Stimulated activated CD4-positive, alpha-beta T cell treated with anti-CD3 and anti-CD28 coated beads, Interleukin-1b, Interleukin-23, amount 100 ng/mL, for 1 hour (primary cell): ENCODE measurements at regions not wholly inside any gene's neighbourhood (a gene's known extent, or its start where the extent isn't known, plus 50 kb on each side); places are given as distances from the start of the nearest gene placed in this dataset.
"Not testable (repeated sequence)": the region's sequence is repeated elsewhere in the genome, so short reads cannot be mapped to it uniquely, and the experiment has no call there.

ENCODE experiments used
- DNase-seq, 2 donors: peaks; one replicate each; pipeline ENCODE4 v3.0.0-alpha.2; 2020; ENCODE audit warnings: low read depth in 2 of 2

DNA sequence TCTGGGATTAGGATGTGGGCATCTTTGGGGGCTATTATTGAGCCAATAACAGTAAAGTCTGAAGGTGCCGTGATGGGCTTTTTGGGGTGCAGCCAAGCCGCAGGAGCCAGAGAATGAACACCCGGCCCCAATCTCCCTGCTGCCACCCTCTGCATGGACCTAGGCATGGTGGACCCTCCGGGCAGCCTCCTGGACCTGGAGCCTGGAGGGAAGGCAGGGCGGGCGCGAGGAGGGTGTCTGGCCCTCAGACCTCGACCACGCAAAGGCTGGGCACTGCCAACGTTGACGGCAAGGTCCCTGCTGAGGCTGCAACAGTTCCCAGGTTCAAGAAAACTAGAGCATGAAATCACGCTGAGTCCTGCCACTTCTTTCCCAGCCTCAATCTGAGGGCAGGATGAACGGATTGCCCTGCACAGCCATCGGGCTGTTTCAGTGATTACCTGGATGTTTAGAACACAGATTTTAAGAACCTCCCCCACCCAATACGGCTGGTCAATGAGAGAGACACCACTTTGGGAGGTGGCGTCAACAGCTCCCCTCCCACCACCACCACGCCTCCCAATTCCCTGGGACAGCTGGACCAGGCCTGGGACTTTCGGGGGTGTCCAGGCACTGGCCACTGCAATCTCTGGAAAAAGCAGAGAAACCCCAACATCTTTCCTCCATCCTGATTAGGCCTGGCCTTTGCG is 147.4 kb downstream of the NPIPB11 start:
- not testable (repeated sequence) for DNase-seq

- DNase-seq: not testable (repeated sequence)
Measured at GRCh38 chr16:29257419-29258336, 148.8 kb downstream of the NPIPB11 start.

- DNase-seq: no peak
Measured at GRCh38 chr16:29256501-29256981, 150.0 kb downstream of the NPIPB11 start.

- not testable (repeated sequence) for DNase-seq
Measured at GRCh38 chr16:29255957-29256356, 150.6 kb downstream of the NPIPB11 start.

GRCh38 chr16:29255496-29255796 is 151.1 kb downstream of the NPIPB11 start:
- DNase-seq: not testable (repeated sequence)

DNA sequence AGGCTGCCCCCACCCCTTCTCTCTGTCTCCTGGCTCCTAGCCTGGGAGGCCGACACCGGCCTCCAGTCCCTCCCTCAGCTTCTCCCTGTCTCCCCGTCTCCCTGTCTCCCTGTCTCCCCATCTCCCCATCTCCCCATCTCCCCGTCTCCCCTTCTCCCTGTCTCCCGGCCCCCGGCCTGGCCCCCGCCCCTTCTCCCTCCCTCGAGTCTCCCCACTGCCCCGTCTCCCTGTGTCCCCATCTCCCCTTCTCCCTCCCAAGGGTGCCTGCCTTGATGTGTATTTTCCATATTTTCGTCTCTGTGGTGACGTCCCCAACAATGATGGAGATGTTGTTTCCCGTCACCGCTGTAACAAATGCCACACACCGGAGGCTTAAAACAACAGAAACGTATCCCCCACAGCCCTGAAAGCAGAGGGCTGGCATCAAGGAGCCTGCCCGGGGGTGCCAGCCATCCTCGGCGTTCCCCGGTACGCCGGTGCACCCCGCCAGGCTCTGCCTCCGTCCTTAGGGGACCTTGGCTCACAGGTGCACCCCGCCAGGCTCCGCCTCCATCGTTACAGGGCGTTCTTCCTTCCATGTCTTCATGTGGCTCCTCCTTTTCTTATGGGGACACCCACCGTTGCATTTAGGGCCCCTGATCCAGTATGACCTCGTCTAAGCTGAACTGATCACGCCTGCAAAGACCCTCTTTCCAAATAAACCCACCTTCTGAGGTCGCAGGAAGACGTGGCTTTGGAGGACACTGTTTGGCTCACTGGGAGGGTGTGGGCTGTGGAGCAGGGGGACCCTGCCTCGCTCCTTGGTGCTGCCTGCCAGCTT is 151.6 kb downstream of the NPIPB11 start:
- DNase-seq: no peak

GRCh38 chr16:29253716-29254590 is 152.6 kb downstream of the NPIPB11 start:
- DNase-seq: not testable (repeated sequence)

GRCh38 chr16:29253066-29253590 is 153.4 kb downstream of the NPIPB11 start:
- not testable (repeated sequence) for DNase-seq

GRCh38 chr16:29252311-29252710 is 154.2 kb downstream of the NPIPB11 start:
- not testable (repeated sequence) for DNase-seq

GRCh38 chr16:29251571-29252011 is 154.9 kb downstream of the NPIPB11 start:
- not testable (repeated sequence) for DNase-seq

GRCh38 chr16:29250923-29251434 is 155.5 kb downstream of the NPIPB11 start:
- DNase-seq: not testable (repeated sequence)

DNA sequence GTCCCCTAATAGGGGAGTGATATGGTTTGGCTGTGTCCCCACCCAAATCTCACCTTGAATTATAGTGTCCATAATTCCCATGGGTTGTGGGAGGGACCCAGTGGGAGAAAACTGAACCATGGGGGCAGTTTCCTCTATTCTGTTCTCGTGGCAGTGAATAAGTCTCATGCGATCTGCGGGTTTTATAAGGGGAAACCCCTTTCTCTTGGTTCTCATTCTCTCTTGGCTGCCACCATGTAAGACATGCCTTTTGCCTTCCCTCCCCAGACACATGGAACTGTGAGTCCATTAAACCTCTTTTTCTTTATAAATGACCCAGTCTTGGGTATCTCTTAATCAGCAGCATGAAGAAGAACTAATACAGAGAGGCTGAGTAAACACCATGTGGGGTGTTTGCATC is 156.0 kb downstream of the NPIPB11 start:
- DNase-seq: not testable (repeated sequence)

GRCh38 chr16:29248940-29249318 is 157.6 kb downstream of the NPIPB11 start:
- not testable (repeated sequence) for DNase-seq

DNA sequence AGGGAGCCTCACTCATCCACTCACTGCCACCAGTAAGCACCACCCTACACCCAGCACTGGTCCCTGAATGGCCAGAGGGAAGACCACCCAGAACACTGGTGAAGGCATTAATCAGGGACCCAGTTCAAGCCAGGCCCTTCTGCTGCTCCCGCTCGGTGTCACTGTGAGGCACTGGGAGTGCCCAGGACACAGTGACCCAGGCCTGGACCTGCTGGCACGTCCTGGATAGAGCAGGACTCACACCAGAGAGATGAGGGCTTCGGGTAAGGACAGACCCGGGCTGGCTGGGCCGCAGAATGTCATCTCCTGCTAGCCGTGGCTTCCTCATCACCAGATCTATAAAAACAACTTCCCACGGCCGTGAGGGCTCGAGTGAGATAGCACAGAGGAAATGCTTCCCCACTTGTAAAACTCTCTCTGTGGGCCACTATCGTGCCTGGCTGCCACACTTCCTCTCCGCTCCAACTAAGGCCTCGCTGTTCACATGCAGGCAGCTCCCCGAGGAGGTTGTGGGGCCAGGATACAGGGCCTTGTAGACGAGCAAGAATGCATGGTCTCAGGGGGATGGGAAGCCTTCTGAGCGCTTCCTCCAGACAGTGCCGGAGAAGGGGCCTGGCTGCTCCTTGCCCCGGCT is 158.1 kb downstream of the NPIPB11 start:
- DNase-seq: not testable (repeated sequence)

DNA sequence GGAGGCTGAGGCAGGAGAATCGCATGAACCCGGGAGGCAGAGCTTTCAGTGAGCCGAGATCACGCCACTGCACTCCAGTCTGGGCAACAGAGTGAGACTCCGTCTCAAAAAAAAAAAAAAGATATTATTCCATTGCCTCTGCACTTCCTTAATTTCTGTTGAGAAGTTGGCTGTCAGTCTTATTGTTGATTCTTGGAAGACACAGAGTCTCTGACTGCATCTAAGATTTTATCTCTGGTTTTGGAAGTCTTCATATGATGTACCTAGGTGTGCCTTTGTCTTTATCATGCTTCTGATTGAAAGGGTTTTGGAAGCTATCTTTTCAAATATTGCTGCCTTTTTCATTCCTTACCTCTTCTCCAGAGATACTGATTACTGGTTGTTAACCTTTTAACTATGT is 160.4 kb downstream of the NPIPB11 start:
- not testable (repeated sequence) for DNase-seq

GRCh38 chr16:29237971-29238370 is 168.5 kb downstream of the NPIPB11 start:
- no peak for DNase-seq

DNA sequence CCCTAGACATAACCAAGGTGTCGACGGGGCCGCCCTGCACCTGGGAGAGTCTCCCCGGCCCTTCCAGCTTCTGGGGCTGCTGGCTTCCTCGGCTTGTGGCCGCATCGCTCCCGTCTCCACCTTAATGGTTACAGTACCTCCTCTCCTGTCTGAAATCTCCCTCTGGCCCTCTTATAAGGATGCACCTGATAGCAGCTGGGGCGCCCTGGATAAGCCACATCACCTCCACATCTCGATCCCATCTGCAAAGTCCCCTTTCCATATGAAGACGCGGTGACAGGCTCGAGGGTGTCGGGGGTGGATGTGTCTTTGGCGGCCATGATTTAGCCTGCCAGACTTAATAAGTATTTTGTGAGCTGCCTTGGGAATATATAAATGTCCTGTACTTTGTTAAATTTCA is 169.0 kb downstream of the NPIPB11 start:
- DNase-seq: not testable (repeated sequence)

DNA sequence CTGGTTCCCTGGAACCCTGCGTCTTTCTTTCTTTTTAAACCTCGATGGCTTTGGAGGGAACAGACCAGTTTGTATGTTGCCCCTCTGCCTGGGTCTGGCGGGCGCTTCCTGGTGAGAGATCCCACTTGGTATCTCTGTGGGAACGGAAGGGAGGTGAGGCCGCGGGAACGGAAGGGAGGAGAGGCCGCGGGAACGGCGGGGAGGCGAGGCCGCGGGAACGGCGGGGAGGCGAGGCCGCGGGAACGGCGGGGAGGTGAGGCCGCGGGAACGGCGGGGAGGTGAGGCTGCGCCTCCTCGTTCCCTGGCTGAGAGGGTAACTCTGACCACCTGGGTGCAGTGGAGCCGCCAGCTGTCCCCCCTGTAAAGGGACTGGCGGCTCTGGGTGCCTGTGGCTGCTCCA is 169.5 kb downstream of the NPIPB11 start:
- DNase-seq: not testable (repeated sequence)

GRCh38 chr16:29235836-29236370 is 170.6 kb downstream of the NPIPB11 start:
- DNase-seq: not testable (repeated sequence)
